ENCODE measurements at regions not wholly inside any gene's neighbourhood (a gene's known extent, or its start where the extent isn't known, plus 50 kb on each side); places are given as distances from the start of the nearest gene placed in this dataset.

- TF ChIP-seq CTCF (IDR thresholded peaks at IDR 0.05) (no peak), ZFX (IDR thresholded peaks at IDR 0.05; ENCODE audit: borderline replicate concordance) (no peak)
These were observed 1236.5 kb downstream of the FSTL5 start for GRCh38 chr4:160927311-160927710.

Measured in 22Rv1 (cell line).